ENCODE measurements at regions not wholly inside any gene's neighbourhood (a gene's known extent, or its start where the extent isn't known, plus 50 kb on each side); places are given as distances from the start of the nearest gene placed in this dataset.

DNA sequence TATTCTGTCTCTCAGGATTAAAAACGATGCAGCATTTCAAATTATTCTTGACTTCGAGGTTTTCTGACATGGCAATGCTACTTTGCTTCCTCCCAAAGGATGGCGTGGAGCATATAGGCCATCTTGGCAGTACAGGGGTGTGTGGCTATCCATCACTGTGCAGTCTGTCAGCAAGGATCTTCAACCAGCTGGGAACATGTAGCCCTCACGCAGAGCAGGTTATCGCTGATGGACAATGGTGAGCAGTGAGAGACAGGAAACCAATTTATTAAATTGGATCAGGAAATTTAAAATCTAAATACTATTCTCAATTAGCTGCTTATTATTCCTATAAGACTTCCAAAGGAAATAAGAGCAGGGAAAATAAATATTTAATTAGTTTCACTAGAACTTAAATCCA lies 615.3 kb downstream of the OTOL1 start:
- H3K9me3 ChIP-seq (ENCODE audit: control insufficient read depth, insufficient read depth, low read length) = no peaks in the 10 kb centered on the region

GRCh38 chr3:162112719-162113118 lies 616.1 kb downstream of the OTOL1 start:
- Histone ChIP-seq H3K9me3 (ENCODE audit: control insufficient read depth, insufficient read depth, low read length) (no peaks in the 10 kb centered on the region), H3K9ac (ENCODE audit: low read depth, low read length) (no peak overlapping the region), H3K4me1 (ENCODE audit: insufficient read depth, low read length) (peaks cover 4% of the 10 kb centered on the region; the same call in 1 of the 2 replicates), H3K36me3 (ENCODE audit: insufficient read depth, low read length) (no peaks in the 10 kb centered on the region)

More for the DNA sequence above, 615.3 kb downstream of the OTOL1 start:
- H3K4me1 ChIP-seq (ENCODE audit: insufficient read depth, low read length) = peaks cover 4% of the 10 kb centered on the region; the same call in 1 of the 2 replicates
- H3K9ac ChIP-seq (ENCODE audit: low read depth, low read length) = no peak overlapping the region
- no peaks in the 10 kb centered on the region for H3K36me3 ChIP-seq (ENCODE audit: insufficient read depth, low read length)

GRCh38 chr3:162117961-162118360 lies 621.4 kb downstream of the OTOL1 start:
- H3K9me3 ChIP-seq (ENCODE audit: control insufficient read depth, insufficient read depth, low read length) = no peaks in the 10 kb centered on the region
- H3K36me3 ChIP-seq (ENCODE audit: insufficient read depth, low read length) = no peaks in the 10 kb centered on the region
- H3K9ac ChIP-seq (ENCODE audit: low read depth, low read length) = no peak overlapping the region
- peaks cover 4% of the 10 kb centered on the region; the same call in 1 of the 2 replicates for H3K4me1 ChIP-seq (ENCODE audit: insufficient read depth, low read length)

GRCh38 chr3:162119651-162120050 lies 623.0 kb downstream of the OTOL1 start:
- Histone ChIP-seq H3K9ac (ENCODE audit: low read depth, low read length) (no peak overlapping the region), H3K36me3 (ENCODE audit: insufficient read depth, low read length) (no peaks in the 10 kb centered on the region), H3K4me1 (ENCODE audit: insufficient read depth, low read length) (peaks cover 4% of the 10 kb centered on the region; the same call in 1 of the 2 replicates), H3K9me3 (ENCODE audit: control insufficient read depth, insufficient read depth, low read length) (no peaks in the 10 kb centered on the region)

DNA sequence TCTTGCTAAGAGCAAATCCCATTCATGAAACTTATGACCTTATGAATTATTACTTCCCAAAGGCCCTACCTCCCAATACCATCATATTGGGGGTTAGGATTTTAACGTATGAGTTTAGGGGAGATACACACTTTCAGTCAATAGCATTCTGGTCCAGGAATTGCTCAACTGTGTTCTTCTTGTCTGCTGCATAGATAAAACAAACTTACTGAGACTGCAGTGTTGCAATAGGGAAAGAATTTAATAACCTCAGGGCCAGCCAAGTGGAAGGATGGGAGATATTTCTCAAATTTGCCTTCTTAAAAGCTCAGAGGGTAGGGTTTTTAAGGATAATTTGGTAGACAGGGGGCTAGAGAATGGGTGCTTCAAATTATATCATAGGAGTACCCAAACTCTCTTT lies 625.8 kb downstream of the OTOL1 start:
- no peaks in the 10 kb centered on the region for H3K9me3 ChIP-seq (ENCODE audit: control insufficient read depth, insufficient read depth, low read length)
- H3K4me1 ChIP-seq (ENCODE audit: insufficient read depth, low read length) = no peaks in the 10 kb centered on the region; the same call in 1 of the 2 replicates
- H3K9ac ChIP-seq (ENCODE audit: low read depth, low read length) = no peak overlapping the region
- no peaks in the 10 kb centered on the region for H3K36me3 ChIP-seq (ENCODE audit: insufficient read depth, low read length)

DNA sequence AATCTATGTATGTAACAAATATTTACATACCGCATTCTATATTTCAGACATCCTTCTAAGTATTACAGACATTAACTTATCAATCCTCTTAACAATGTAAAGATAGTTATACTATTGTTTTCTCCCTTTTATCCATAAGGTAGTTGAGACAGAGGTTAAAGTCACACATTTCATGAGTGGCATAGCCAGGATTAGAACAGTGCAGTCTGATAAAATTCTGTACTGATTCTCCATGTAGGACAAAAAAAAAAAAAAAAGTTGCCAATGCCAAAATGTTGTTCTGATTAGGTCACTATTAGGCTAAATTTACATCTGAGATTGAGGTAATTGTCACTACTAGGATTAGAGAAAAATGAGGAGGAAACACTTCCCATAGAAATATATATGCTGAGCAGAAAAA lies 629.2 kb downstream of the OTOL1 start:
- Histone ChIP-seq H3K36me3 (ENCODE audit: insufficient read depth, low read length) (no peaks in the 10 kb centered on the region), H3K9me3 (ENCODE audit: control insufficient read depth, insufficient read depth, low read length) (no peaks in the 10 kb centered on the region), H3K4me1 (ENCODE audit: insufficient read depth, low read length) (no peaks in the 10 kb centered on the region; the same call in 1 of the 2 replicates), H3K9ac (ENCODE audit: low read depth, low read length) (no peak overlapping the region)

GRCh38 chr3:162130582-162130981 lies 634.0 kb downstream of the OTOL1 start:
- Histone ChIP-seq H3K4me1 (ENCODE audit: insufficient read depth, low read length) (no peaks in the 10 kb centered on the region; the same call in 1 of the 2 replicates), H3K9ac (ENCODE audit: low read depth, low read length) (no peak overlapping the region), H3K9me3 (ENCODE audit: control insufficient read depth, insufficient read depth, low read length) (no peaks in the 10 kb centered on the region), H3K36me3 (ENCODE audit: insufficient read depth, low read length) (no peaks in the 10 kb centered on the region)

- no peak overlapping the region for H3K9ac ChIP-seq (ENCODE audit: low read depth, low read length)
- no peaks in the 10 kb centered on the region for H3K9me3 ChIP-seq (ENCODE audit: control insufficient read depth, insufficient read depth, low read length)
- H3K36me3 ChIP-seq (ENCODE audit: insufficient read depth, low read length) = no peaks in the 10 kb centered on the region
- no peaks in the 10 kb centered on the region for H3K4me1 ChIP-seq (ENCODE audit: insufficient read depth, low read length)
Observed at GRCh38 chr3:162132981-162133380, 636.4 kb downstream of the OTOL1 start.

DNA sequence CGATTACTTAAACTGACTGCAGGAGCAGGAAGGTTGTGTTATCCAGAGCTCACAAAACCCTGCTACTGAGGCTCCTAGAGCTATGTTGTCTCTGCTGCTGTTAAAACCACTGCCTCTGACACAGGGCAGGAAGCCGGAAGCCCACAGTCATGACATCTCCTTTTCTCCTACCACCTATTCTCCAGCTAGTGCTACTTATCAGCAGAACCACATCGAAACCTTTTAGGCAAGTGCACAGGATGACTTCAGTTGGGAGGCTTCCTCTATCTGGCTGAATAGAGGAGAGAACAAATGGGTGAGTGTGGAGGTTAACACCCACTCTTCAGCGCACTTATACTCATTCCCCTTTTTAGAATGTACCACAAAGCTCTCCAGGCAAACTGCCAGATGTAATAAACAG lies 638.0 kb downstream of the OTOL1 start:
- no peaks in the 10 kb centered on the region for H3K9me3 ChIP-seq (ENCODE audit: control insufficient read depth, insufficient read depth, low read length)
- no peaks in the 10 kb centered on the region for H3K4me1 ChIP-seq (ENCODE audit: insufficient read depth, low read length)
- H3K36me3 ChIP-seq (ENCODE audit: insufficient read depth, low read length) = no peaks in the 10 kb centered on the region
- no peak overlapping the region for H3K9ac ChIP-seq (ENCODE audit: low read depth, low read length)

GRCh38 chr3:162136136-162136535 lies 639.5 kb downstream of the OTOL1 start:
- H3K9ac ChIP-seq (ENCODE audit: low read depth, low read length) = no peak overlapping the region
- H3K4me1 ChIP-seq (ENCODE audit: insufficient read depth, low read length) = no peaks in the 10 kb centered on the region
- no peaks in the 10 kb centered on the region for H3K9me3 ChIP-seq (ENCODE audit: control insufficient read depth, insufficient read depth, low read length)
- H3K36me3 ChIP-seq (ENCODE audit: insufficient read depth, low read length) = no peaks in the 10 kb centered on the region

DNA sequence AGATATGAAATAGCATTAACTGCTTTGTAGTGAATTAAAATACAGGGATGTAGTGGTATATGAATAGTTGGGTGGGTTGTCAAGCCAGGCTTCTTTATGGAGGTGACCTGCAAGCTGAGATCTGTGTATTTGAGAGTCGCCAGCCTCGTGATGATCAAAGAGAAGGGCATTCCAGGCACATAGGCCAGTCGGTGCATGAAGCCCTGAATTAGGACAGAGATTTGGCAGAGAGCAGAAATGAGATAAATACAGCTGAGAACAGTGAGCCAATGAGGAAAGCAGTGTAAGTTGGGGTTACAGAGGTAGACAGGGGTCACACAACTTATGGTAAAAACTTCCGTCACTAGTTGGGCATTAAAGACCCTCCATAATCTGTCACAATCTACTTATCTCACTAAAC lies 641.9 kb downstream of the OTOL1 start:
- H3K36me3 ChIP-seq (ENCODE audit: insufficient read depth, low read length) = no peaks in the 10 kb centered on the region
- no peaks in the 10 kb centered on the region for H3K4me1 ChIP-seq (ENCODE audit: insufficient read depth, low read length)
- no peak overlapping the region for H3K9ac ChIP-seq (ENCODE audit: low read depth, low read length)
- H3K9me3 ChIP-seq (ENCODE audit: control insufficient read depth, insufficient read depth, low read length) = no peaks in the 10 kb centered on the region

DNA sequence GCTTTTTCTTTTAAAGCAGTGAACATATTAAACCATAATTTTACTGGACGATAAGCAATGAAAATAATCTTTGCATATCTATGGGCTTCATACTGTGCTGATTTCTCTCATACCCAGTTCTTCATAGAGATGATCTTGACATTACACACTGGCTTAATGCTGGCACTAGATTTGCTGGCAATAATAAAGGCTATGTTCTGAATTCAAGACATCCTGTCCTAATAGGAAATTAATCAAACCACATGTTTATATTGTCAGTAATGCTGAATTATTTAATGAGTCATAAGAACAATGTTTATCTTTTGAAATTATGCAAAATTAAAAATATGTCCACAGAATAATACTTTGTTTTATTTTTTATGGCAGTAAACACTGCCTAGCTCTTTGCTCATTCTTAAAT lies 643.2 kb downstream of the OTOL1 start:
- H3K9ac ChIP-seq (ENCODE audit: low read depth, low read length) = no peak overlapping the region
- peaks cover 6% of the 10 kb centered on the region for H3K4me1 ChIP-seq (ENCODE audit: insufficient read depth, low read length)
- H3K9me3 ChIP-seq (ENCODE audit: control insufficient read depth, insufficient read depth, low read length) = no peaks in the 10 kb centered on the region
- no peaks in the 10 kb centered on the region for H3K36me3 ChIP-seq (ENCODE audit: insufficient read depth, low read length)

GRCh38 chr3:162141272-162141791 lies 644.7 kb downstream of the OTOL1 start:
- Histone ChIP-seq H3K4me1 (ENCODE audit: insufficient read depth, low read length) (peaks cover 6% of the 10 kb centered on the region), H3K9me3 (ENCODE audit: control insufficient read depth, insufficient read depth, low read length) (no peaks in the 10 kb centered on the region), H3K36me3 (ENCODE audit: insufficient read depth, low read length) (no peaks in the 10 kb centered on the region), H3K9ac (ENCODE audit: low read depth, low read length) (no peak overlapping the region)

- Histone ChIP-seq H3K36me3 (ENCODE audit: insufficient read depth, low read length) (no peaks in the 10 kb centered on the region), H3K9me3 (ENCODE audit: control insufficient read depth, insufficient read depth, low read length) (no peaks in the 10 kb centered on the region), H3K4me1 (ENCODE audit: insufficient read depth, low read length) (peaks cover 6% of the 10 kb centered on the region), H3K9ac (ENCODE audit: low read depth, low read length) (no peak overlapping the region)
Observed at GRCh38 chr3:162142511-162142910, 645.9 kb downstream of the OTOL1 start.

DNA sequence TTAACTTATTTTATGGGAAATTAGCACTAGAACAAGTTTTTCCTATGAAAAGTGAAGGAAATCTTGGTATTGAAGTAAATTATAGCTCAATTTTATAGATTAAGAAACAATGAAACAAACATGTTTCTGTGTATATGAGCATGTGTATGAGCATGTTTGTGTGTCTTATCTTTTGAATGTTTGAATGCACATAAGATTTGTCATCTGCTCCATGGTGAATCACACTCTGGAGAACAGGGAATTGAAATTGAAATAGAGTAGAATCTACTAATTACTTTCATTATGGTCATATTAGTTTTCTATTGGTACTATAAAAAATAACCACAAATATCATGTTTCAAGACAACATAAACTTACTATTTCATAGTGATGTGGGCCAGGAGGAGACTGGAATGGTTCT lies 646.6 kb downstream of the OTOL1 start:
- Histone ChIP-seq H3K9me3 (ENCODE audit: control insufficient read depth, insufficient read depth, low read length) (no peaks in the 10 kb centered on the region), H3K36me3 (ENCODE audit: insufficient read depth, low read length) (no peaks in the 10 kb centered on the region), H3K9ac (ENCODE audit: low read depth, low read length) (no peak overlapping the region), H3K4me1 (ENCODE audit: insufficient read depth, low read length) (peaks cover 6% of the 10 kb centered on the region)

DNA sequence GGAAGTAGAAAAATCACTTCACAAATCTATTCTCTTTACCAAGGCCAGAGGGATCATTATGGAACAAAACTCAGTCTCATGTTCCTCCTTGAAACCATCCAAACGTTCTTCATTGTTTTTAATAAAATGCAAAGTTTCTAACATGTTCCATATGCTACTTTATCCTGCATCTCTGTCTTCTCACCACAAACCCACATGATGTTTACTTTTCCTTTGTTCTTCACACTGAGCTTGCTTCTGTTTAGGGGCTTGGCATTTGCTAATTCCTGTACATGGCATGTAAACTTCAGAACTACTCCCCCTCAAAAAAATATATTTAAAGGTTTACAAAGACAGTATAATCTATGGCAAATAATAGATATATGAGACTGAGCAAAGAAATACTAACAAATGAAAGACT lies 651.4 kb downstream of the OTOL1 start:
- Histone ChIP-seq H3K9ac (ENCODE audit: low read depth, low read length) (no peak overlapping the region), H3K4me1 (ENCODE audit: insufficient read depth, low read length) (peaks cover 6% of the 10 kb centered on the region), H3K36me3 (ENCODE audit: insufficient read depth, low read length) (no peaks in the 10 kb centered on the region), H3K9me3 (ENCODE audit: control insufficient read depth, insufficient read depth, low read length) (no peaks in the 10 kb centered on the region)
